GM18502 (cell line): ENCODE measurements at regions not wholly inside any gene's neighbourhood (a gene's known extent, or its start where the extent isn't known, plus 50 kb on each side); places are given as distances from the start of the nearest gene placed in this dataset.
"Not testable (repeated sequence)": the region's sequence is repeated elsewhere in the genome, so short reads cannot be mapped to it uniquely, and the experiment has no call there.

Experiments
- ATAC-seq: cut with Tn5 transposase; IDR thresholded peaks from one replicate; pipeline ENCODE4 v1.9.1; 2021; ENCODE audit warnings: mild to moderate bottlenecking; ENCODE audit not compliant: unreplicated experiment, poor library complexity

GRCh38 chr1:60894130-60894529, 188.2 kb upstream of the NFIA start:
- ATAC-seq: no peak

GRCh38 chr1:60893136-60893930, 189.0 kb upstream of the NFIA start:
- ATAC-seq: no peak

GRCh38 chr1:60891765-60892164, 190.6 kb upstream of the NFIA start:
- ATAC-seq: no peak

GRCh38 chr1:60891281-60891680, 191.1 kb upstream of the NFIA start:
- no peak for ATAC-seq

- no peak for ATAC-seq
Observed at GRCh38 chr1:60890664-60891063, 191.7 kb upstream of the NFIA start.

- ATAC-seq: no peak
Observed at GRCh38 chr1:60889709-60890108, 192.7 kb upstream of the NFIA start.

- no peak for ATAC-seq
Observed at GRCh38 chr1:60888126-60888525, 194.2 kb upstream of the NFIA start.

- no peak for ATAC-seq
Observed at GRCh38 chr1:60886793-60887331, 195.5 kb upstream of the NFIA start.

- ATAC-seq: no peak
Observed at GRCh38 chr1:60886090-60886489, 196.3 kb upstream of the NFIA start.

GRCh38 chr1:60880202-60880601, 202.2 kb upstream of the NFIA start:
- ATAC-seq: no peak

- ATAC-seq: no peak
Observed at GRCh38 chr1:60878323-60878722, 204.0 kb upstream of the NFIA start.

GRCh38 chr1:60877376-60877775, 205.0 kb upstream of the NFIA start:
- ATAC-seq: no peak

GRCh38 chr1:60876952-60877351, 205.4 kb upstream of the NFIA start:
- no peak for ATAC-seq

- no peak for ATAC-seq
Observed at GRCh38 chr1:60875138-60875537, 207.2 kb upstream of the NFIA start.

- ATAC-seq: no peak
Observed at GRCh38 chr1:60874718-60875117, 207.6 kb upstream of the NFIA start.

- ATAC-seq: not testable (repeated sequence)
Observed at GRCh38 chr1:60873396-60873795, 209.0 kb upstream of the NFIA start.

- ATAC-seq: no peak
Observed at GRCh38 chr1:60872426-60873054, 209.8 kb upstream of the NFIA start.

- ATAC-seq: no peak
Observed at GRCh38 chr1:60870269-60870865, 212.0 kb upstream of the NFIA start.

GRCh38 chr1:60868901-60869663, 213.3 kb upstream of the NFIA start:
- no peak for ATAC-seq

- ATAC-seq: no peak
Observed at GRCh38 chr1:60867782-60868181, 214.6 kb upstream of the NFIA start.
